Neural cell (in vitro differentiated cells): ENCODE measurements at regions not wholly inside any gene's neighbourhood (a gene's known extent, or its start where the extent isn't known, plus 50 kb on each side); places are given as distances from the start of the nearest gene placed in this dataset.

Experiments used
- H2AFZ ChIP-seq: fragments of 200-600, 300-800 bp; sonication (generic), shearing (Covaris generic); 2 replicates; pipeline ENCODE4 v1.6.0; 2014; ENCODE audit warnings: low read depth, mild to moderate bottlenecking, antibody characterized with exemption, low read length, moderate library complexity
- H3F3A ChIP-seq: fragments of 200-600 bp; shearing (Covaris generic); 2 replicates; pipeline ENCODE4 v1.6.1; 2016; ENCODE audit warnings: mild to moderate bottlenecking, moderate library complexity, mixed read lengths, antibody characterized with exemption, low read length; ENCODE audit not compliant: insufficient read depth, poor library complexity, severe bottlenecking
- H3K27ac ChIP-seq: fragments of 200-600, 300-800 bp; sonication (generic), shearing (Covaris generic); 2 replicates; pipeline ENCODE4 v1.5.1; 2014; ENCODE audit warnings: mild to moderate bottlenecking, low read length, moderate library complexity
- H3K27me3 ChIP-seq: fragments of 300-800, 200-600 bp; sonication (generic), shearing (Covaris generic); 2 replicates; pipeline ENCODE4 v1.6.0; 2014; ENCODE audit warnings: mild to moderate bottlenecking, low read depth, low read length, moderate library complexity; ENCODE audit not compliant: insufficient read depth
- H3K36me3 ChIP-seq: fragments of 300-800, 200-600 bp; sonication (generic), shearing (Covaris generic); 2 replicates; pipeline ENCODE4 v1.5.1; 2014; ENCODE audit warnings: mild to moderate bottlenecking, antibody characterized with exemption, low read length, moderate library complexity; ENCODE audit not compliant: insufficient read depth
- H3K4me2 ChIP-seq: fragments of 300-800, 200-600 bp; sonication (generic), shearing (Covaris generic); 2 replicates; pipeline ENCODE4 v1.6.0; 2014; ENCODE audit warnings: mild to moderate bottlenecking, low read length
- H3K4me3 ChIP-seq: fragments of 300-800, 200-600 bp; sonication (generic), shearing (Covaris generic); 2 replicates; pipeline ENCODE4 v1.5.1; 2014; ENCODE audit warnings: mild to moderate bottlenecking, low read length, moderate library complexity
- H3K79me2 ChIP-seq: fragments of 200-600 bp; shearing (Covaris generic); replicated peaks from 2 replicates; pipeline ENCODE4 v1.6.0; 2014; ENCODE audit warnings: mild to moderate bottlenecking, low read length, moderate library complexity; ENCODE audit not compliant: insufficient read depth
- H3K9ac ChIP-seq: fragments of 300-800, 200-600 bp; sonication (generic), shearing (Covaris generic); 2 replicates; pipeline ENCODE4 v1.6.1; 2016; ENCODE audit warnings: mild to moderate bottlenecking, low read length, mixed read lengths
- H3K9me2 ChIP-seq: fragments of 200-600 bp; shearing (Covaris generic); 2 replicates; pipeline ENCODE4 v1.6.1; 2016; ENCODE audit warnings: mild to moderate bottlenecking, low read length, mixed read lengths; ENCODE audit not compliant: insufficient read depth
- H3K9me3 ChIP-seq: fragments of 200-600, 300-800 bp; sonication (generic), shearing (Covaris generic); 2 replicates; pipeline ENCODE4 v1.6.1; 2016; ENCODE audit warnings: mild to moderate bottlenecking, mixed run types, low read length, moderate library complexity, mixed read lengths
- H4K20me1 ChIP-seq: fragments of 200-600 bp; shearing (Covaris generic); 2 replicates; pipeline ENCODE4 v1.6.1; 2016; ENCODE audit warnings: mild to moderate bottlenecking, mixed run types; ENCODE audit not compliant: insufficient read depth
- CTCF ChIP-seq: fragments of 450-650 bp; IDR thresholded peaks from 2 replicates; pipeline ENCODE4 v1.5.1; 2014; ENCODE audit warnings: antibody characterized with exemption, mild to moderate bottlenecking, moderate library complexity; ENCODE audit not compliant: poor library complexity, severe bottlenecking
- EP300 ChIP-seq: fragments of 450-650 bp; conservative IDR thresholded peaks from 2 replicates; pipeline ENCODE4 v1.6.1; 2014; ENCODE audit warnings: antibody characterized with exemption, mild to moderate bottlenecking, moderate library complexity; ENCODE audit not compliant: poor library complexity, severe bottlenecking
- EZH2 ChIP-seq: fragments of 200-600, 300-800 bp; shearing (Covaris generic), sonication (generic); IDR thresholded peaks from 2 replicates; pipeline ENCODE4 v1.6.1; 2014; ENCODE audit warnings: antibody characterized with exemption, low read length, borderline replicate concordance, mild to moderate bottlenecking; ENCODE audit not compliant: insufficient read depth, poor library complexity, severe bottlenecking
- MXI1 ChIP-seq: fragments of 450-650 bp; conservative IDR thresholded peaks from 2 replicates; pipeline ENCODE4 v1.6.1; 2014; ENCODE audit warnings: antibody characterized with exemption, mild to moderate bottlenecking; ENCODE audit not compliant: poor library complexity, severe bottlenecking
- POLR2AphosphoS5 ChIP-seq: IDR thresholded peaks from 2 replicates; pipeline ENCODE4 v1.6.1; 2012
- RAD21 ChIP-seq: fragments of 450-650 bp; conservative IDR thresholded peaks from 2 replicates; pipeline ENCODE4 v1.6.1; 2014; ENCODE audit warnings: antibody characterized with exemption, mild to moderate bottlenecking, moderate library complexity
- REST ChIP-seq: IDR thresholded peaks from 2 replicates; pipeline ENCODE4 v1.6.1; 2012; ENCODE audit warnings: borderline replicate concordance
- SMC3 ChIP-seq: fragments of 450-650 bp; conservative IDR thresholded peaks from 2 replicates; pipeline ENCODE4 v1.6.1; 2014; ENCODE audit warnings: antibody characterized with exemption, mild to moderate bottlenecking, moderate library complexity; ENCODE audit not compliant: poor library complexity
- TAF1 ChIP-seq: IDR thresholded peaks from 2 replicates; pipeline ENCODE4 v1.6.1; 2012; ENCODE audit warnings: low read depth

- H4K20me1 ChIP-seq, result no peaks in the 10 kb centered on the region
- H3K4me3 ChIP-seq, result no peak overlapping the region
- H3K9ac ChIP-seq, result no peak overlapping the region
- no peaks in the 10 kb centered on the region for H3K36me3 ChIP-seq
- no peaks in the 10 kb centered on the region for H3F3A ChIP-seq
- no peaks in the 10 kb centered on the region for H3K9me2 ChIP-seq
- H2AFZ ChIP-seq, result no peak overlapping the region
- peaks cover under 1% of the 10 kb centered on the region for H3K9me3 ChIP-seq
- no peaks in the 10 kb centered on the region for H3K27me3 ChIP-seq
- H3K27ac ChIP-seq, result no peak overlapping the region
- H3K79me2 ChIP-seq, result no peaks in the 10 kb centered on the region
- peak; percentile 93 for TF ChIP-seq EP300
- no peak for TF ChIP-seq TAF1
- TF ChIP-seq POLR2AphosphoS5, result peak; percentile 90
- peak; percentile 94 for TF ChIP-seq REST
- H3K4me2 ChIP-seq, result no peak overlapping the region
These were observed 339.9 kb upstream of the LRRTM4 start for GRCh38 chr2:77862120-77862519.

GRCh38 chr2:77864426-77864825 is 342.2 kb upstream of the LRRTM4 start:
- Histone ChIP-seq H3K36me3 (no peaks in the 10 kb centered on the region), H4K20me1 (no peaks in the 10 kb centered on the region), H3K4me3 (no peak overlapping the region), H2AFZ (no peak overlapping the region), H3K79me2 (no peaks in the 10 kb centered on the region), H3F3A (no peaks in the 10 kb centered on the region), H3K9me2 (no peaks in the 10 kb centered on the region), H3K4me2 (no peak overlapping the region), H3K9me3 (no peaks in the 10 kb centered on the region), H3K9ac (no peak overlapping the region), H3K27ac (no peak overlapping the region), H3K27me3 (no peaks in the 10 kb centered on the region)
- TF ChIP-seq MXI1, result no peak
- TF ChIP-seq EP300, result no peak
- no peak for TF ChIP-seq REST
- no peak for TF ChIP-seq POLR2AphosphoS5
- no peak for TF ChIP-seq CTCF
- no peak for TF ChIP-seq EZH2
- no peak for TF ChIP-seq RAD21
- TF ChIP-seq SMC3, result no peak
- TF ChIP-seq TAF1, result no peak
